ENCODE measurements at regions not wholly inside any gene's neighbourhood (a gene's known extent, or its start where the extent isn't known, plus 50 kb on each side); places are given as distances from the start of the nearest gene placed in this dataset.

DNA sequence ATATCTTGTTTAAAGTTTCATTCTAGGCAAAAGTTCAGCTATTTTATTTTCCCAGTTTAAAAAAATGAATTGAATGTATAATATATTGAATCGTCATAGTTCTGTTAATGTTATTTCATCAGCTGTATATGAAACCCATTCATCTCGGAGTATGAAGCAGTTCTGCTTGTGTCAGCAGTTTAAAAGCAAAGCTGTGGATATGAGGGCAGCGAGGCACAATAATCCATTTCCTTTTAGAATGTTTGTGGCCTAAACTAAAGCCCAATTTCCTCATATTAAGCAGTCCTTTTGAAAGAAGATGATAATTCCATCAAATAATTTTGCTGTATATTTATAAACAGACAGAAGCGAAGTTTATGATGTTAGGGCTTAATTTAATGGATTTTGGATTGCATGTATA is 300.1 kb downstream of the SAMD5 start:
- Mint-ChIP-seq H3K9me3 (peaks cover 14 to 16% of the 10 kb centered on the region in 2 donors), H3K36me3 (no peaks in the 10 kb centered on the region), H3K27ac (no peak overlapping the region), H3K4me3 (no peak overlapping the region), H3K4me1 (no peaks in the 10 kb centered on the region), H3K27me3 (ENCODE audit: low read depth in 2 of 2) (no peaks in the 10 kb centered on the region)
- 67% methylated on average over 2 of the region's 4 CpGs for WGBS (ENCODE audit: insufficient coverage)
- intact Hi-C loops (cut with micrococcal nuclease), result no loop called here
- Histone ChIP-seq H3K4me1 (ENCODE audit: control insufficient read depth, insufficient read depth, low read length) (no peaks in the 10 kb centered on the region), H3K27ac (ENCODE audit: low read length) (no peak overlapping the region), H3K27me3 (ENCODE audit: control insufficient read depth, insufficient read depth, low read length) (no peaks in the 10 kb centered on the region), H3K4me3 (ENCODE audit: low read length) (no peak overlapping the region), H3K9me3 (ENCODE audit: control insufficient read depth, insufficient read depth, low read length) (no peaks in the 10 kb centered on the region), H3K36me3 (ENCODE audit: control insufficient read depth, insufficient read depth, low read length) (no peaks in the 10 kb centered on the region)
- DNase-seq (no peak), ATAC-seq (no peak)
- TF ChIP-seq, protein P1, sequence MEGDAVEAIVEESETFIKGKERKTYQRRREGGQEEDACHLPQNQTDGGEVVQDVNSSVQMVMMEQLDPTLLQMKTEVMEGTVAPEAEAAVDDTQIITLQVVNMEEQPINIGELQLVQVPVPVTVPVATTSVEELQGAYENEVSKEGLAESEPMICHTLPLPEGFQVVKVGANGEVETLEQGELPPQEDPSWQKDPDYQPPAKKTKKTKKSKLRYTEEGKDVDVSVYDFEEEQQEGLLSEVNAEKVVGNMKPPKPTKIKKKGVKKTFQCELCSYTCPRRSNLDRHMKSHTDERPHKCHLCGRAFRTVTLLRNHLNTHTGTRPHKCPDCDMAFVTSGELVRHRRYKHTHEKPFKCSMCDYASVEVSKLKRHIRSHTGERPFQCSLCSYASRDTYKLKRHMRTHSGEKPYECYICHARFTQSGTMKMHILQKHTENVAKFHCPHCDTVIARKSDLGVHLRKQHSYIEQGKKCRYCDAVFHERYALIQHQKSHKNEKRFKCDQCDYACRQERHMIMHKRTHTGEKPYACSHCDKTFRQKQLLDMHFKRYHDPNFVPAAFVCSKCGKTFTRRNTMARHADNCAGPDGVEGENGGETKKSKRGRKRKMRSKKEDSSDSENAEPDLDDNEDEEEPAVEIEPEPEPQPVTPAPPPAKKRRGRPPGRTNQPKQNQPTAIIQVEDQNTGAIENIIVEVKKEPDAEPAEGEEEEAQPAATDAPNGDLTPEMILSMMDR (IDR thresholded peaks at IDR 0.05), result no peak

DNA sequence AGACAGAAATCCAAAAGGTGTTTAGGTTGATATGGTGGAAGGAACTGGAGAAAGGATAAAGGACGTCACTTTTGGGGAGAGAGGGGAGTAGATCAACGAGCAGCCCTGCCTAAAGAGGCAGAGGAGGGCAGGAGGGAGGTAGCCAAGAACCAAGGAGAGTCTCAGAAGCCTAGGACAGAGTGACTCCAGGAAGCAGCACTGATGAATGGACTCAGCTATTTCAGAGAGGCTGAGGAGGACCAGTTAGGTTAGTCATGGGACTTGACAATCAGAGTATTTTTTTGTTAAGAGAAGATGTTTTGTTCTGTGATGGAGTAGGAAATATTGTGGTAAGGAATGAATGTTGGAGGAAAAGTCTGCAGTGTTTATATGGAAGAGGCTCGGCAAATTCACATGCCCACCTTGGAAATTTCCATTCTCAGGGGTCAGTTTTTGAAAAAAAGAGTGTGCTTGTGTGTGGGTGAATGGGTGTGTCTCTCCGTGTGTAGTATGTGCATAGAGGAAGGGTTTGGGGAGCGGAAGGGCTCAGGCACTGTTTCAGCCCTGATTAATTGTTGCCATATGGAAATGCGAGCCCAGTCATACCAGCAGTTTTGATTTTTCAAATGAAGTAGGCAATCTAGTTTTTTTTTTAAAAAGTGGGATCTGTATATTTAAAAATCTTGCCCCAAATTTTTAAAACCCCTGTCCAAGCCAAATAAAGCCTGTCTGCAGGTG is 303.6 kb downstream of the SAMD5 start:
- Mint-ChIP-seq H3K4me3 (no peak overlapping the region), H3K27me3 (ENCODE audit: low read depth in 2 of 2) (no peaks in the 10 kb centered on the region), H3K9me3 (peaks cover 6 to 7% of the 10 kb centered on the region in 2 donors), H3K27ac (no peak overlapping the region), H3K4me1 (no peaks in the 10 kb centered on the region), H3K36me3 (no peaks in the 10 kb centered on the region)
- ATAC-seq, result no peak
- Histone ChIP-seq H3K36me3 (ENCODE audit: control insufficient read depth, insufficient read depth, low read length) (no peaks in the 10 kb centered on the region), H3K27ac (ENCODE audit: low read length) (no peak overlapping the region), H3K9me3 (ENCODE audit: control insufficient read depth, insufficient read depth, low read length) (no peaks in the 10 kb centered on the region), H3K27me3 (ENCODE audit: control insufficient read depth, insufficient read depth, low read length) (no peaks in the 10 kb centered on the region), H3K4me3 (ENCODE audit: low read length) (no peak overlapping the region), H3K4me1 (ENCODE audit: control insufficient read depth, insufficient read depth, low read length) (no peaks in the 10 kb centered on the region)
- TF ChIP-seq, protein P1 (IDR thresholded peaks at IDR 0.05), result no peak
- 81% methylated on average over 6 of the region's 6 CpGs for WGBS (ENCODE audit: insufficient coverage)
- no peak for DNase-seq
- intact Hi-C loops (cut with micrococcal nuclease), result no loop called here

DNA sequence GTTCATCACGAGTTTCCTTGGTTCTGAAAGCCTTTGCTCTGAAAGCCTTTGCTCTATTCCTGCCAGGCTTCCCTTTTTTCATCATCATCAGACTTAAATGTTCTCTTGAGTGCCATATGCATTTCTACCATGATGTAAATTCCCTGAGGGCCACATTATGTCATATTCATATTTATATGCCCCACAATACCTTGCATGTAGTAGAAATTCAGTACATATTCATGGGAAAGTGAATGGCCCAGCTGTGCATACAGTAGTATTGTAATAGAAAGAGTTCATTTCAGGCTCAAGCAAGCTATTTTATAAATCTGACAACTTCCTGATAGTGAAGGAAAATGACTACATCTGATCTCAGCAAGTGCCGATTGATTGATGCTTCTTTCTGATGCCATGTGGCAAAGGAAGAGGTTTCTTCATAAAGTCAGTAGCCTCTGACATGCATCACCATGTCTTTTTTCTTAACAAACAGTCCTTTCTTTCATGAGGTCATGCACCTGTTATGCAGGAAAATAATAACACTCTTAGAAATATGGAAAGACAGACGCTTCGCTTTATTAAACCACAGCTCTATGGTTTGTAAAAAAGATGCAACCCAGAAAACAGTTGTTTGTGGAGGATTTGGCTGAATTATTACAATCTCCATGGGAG is 308.7 kb downstream of the SAMD5 start:
- H3K9me3 ChIP-seq (ENCODE audit: control insufficient read depth, insufficient read depth, low read length), result no peaks in the 10 kb centered on the region
- no peak overlapping the region for H3K27ac ChIP-seq (ENCODE audit: low read length)
- TF ChIP-seq, protein P1 (IDR thresholded peaks at IDR 0.05), result no peak
- DNase-seq (no peak), ATAC-seq (no peak)
- intact Hi-C loops (cut with micrococcal nuclease), result no loop called here
- H3K27me3 ChIP-seq (ENCODE audit: control insufficient read depth, insufficient read depth, low read length), result no peaks in the 10 kb centered on the region
- H3K4me3 Mint-ChIP-seq, result no peak overlapping the region
- H3K4me3 ChIP-seq (ENCODE audit: low read length), result no peak overlapping the region
- H3K36me3 Mint-ChIP-seq, result no peaks in the 10 kb centered on the region
- H3K36me3 ChIP-seq (ENCODE audit: control insufficient read depth, insufficient read depth, low read length), result no peaks in the 10 kb centered on the region
- 95% methylated on average over 4 of the region's 4 CpGs for WGBS (ENCODE audit: insufficient coverage)
- no peaks in the 10 kb centered on the region for H3K4me1 ChIP-seq (ENCODE audit: control insufficient read depth, insufficient read depth, low read length)
- no peak overlapping the region for H3K27ac Mint-ChIP-seq
- peaks cover 2 to 3% of the 10 kb centered on the region in 2 donors for H3K9me3 Mint-ChIP-seq
- H3K4me1 Mint-ChIP-seq, result no peaks in the 10 kb centered on the region
- H3K27me3 Mint-ChIP-seq (ENCODE audit: low read depth in 2 of 2), result no peaks in the 10 kb centered on the region
